ENCODE measurements at regions not wholly inside any gene's neighbourhood (a gene's known extent, or its start where the extent isn't known, plus 50 kb on each side); places are given as distances from the start of the nearest gene placed in this dataset.
A peak's percentile ranks its signal among the peaks of the same experiment; 100 is the strongest.

GRCh38 chr18:77457681-77458080 lies 208.0 kb downstream of the GALR1 start:
- no peaks in the 10 kb centered on the region for H3K27me3 ChIP-seq (replicated peaks; ENCODE audit: control insufficient read depth, insufficient read depth, low read length)
- H3K4me1 ChIP-seq (ENCODE audit: control insufficient read depth, insufficient read depth, low read length), result no peaks in the 10 kb centered on the region
- H3K9ac ChIP-seq (ENCODE audit: low read length), result no peak overlapping the region
- DNase-seq (ENCODE audit: low read depth), result no peak
- no peaks in the 10 kb centered on the region for H3K36me3 ChIP-seq (ENCODE audit: control insufficient read depth, insufficient read depth, low read length, severe bottlenecking)
- H3K4me3 ChIP-seq (ENCODE audit: low read length), result no peak overlapping the region
- H3K9me3 ChIP-seq (ENCODE audit: control insufficient read depth, low read length), result no peaks in the 10 kb centered on the region

- no peaks in the 10 kb centered on the region for H3K27me3 ChIP-seq (replicated peaks; ENCODE audit: control insufficient read depth, insufficient read depth, low read length)
- H3K9me3 ChIP-seq (ENCODE audit: control insufficient read depth, low read length), result no peaks in the 10 kb centered on the region
- H3K9ac ChIP-seq (ENCODE audit: low read length), result no peak overlapping the region
- no peaks in the 10 kb centered on the region for H3K36me3 ChIP-seq (ENCODE audit: control insufficient read depth, insufficient read depth, low read length, severe bottlenecking)
- peaks cover 8% of the 10 kb centered on the region for H3K4me1 ChIP-seq (ENCODE audit: control insufficient read depth, insufficient read depth, low read length)
- DNase-seq (ENCODE audit: low read depth), result no peak
- no peak overlapping the region for H3K4me3 ChIP-seq (ENCODE audit: low read length)
These were observed 211.5 kb downstream of the GALR1 start for GRCh38 chr18:77461062-77461688.

GRCh38 chr18:77464917-77465316 lies 215.3 kb downstream of the GALR1 start:
- H3K9me3 ChIP-seq (ENCODE audit: control insufficient read depth, low read length), result no peaks in the 10 kb centered on the region
- no peak overlapping the region for H3K9ac ChIP-seq (ENCODE audit: low read length)
- peaks cover 8% of the 10 kb centered on the region for H3K4me1 ChIP-seq (ENCODE audit: control insufficient read depth, insufficient read depth, low read length)
- DNase-seq (ENCODE audit: low read depth), result no peak
- no peak overlapping the region for H3K4me3 ChIP-seq (ENCODE audit: low read length)
- no peaks in the 10 kb centered on the region for H3K27me3 ChIP-seq (replicated peaks; ENCODE audit: control insufficient read depth, insufficient read depth, low read length)
- no peaks in the 10 kb centered on the region for H3K36me3 ChIP-seq (ENCODE audit: control insufficient read depth, insufficient read depth, low read length, severe bottlenecking)

- Histone ChIP-seq H3K9me3 (ENCODE audit: control insufficient read depth, low read length) (no peaks in the 10 kb centered on the region), H3K36me3 (ENCODE audit: control insufficient read depth, insufficient read depth, low read length, severe bottlenecking) (no peaks in the 10 kb centered on the region), H3K27me3 (replicated peaks; ENCODE audit: control insufficient read depth, insufficient read depth, low read length) (no peaks in the 10 kb centered on the region), H3K4me3 (ENCODE audit: low read length) (no peak overlapping the region), H3K4me1 (ENCODE audit: control insufficient read depth, insufficient read depth, low read length) (peaks cover 8% of the 10 kb centered on the region), H3K9ac (ENCODE audit: low read length) (no peak overlapping the region)
- DNase-seq (ENCODE audit: low read depth), result no peak
These were observed 217.2 kb downstream of the GALR1 start for GRCh38 chr18:77466890-77467289.

GRCh38 chr18:77469131-77469530 lies 219.5 kb downstream of the GALR1 start:
- no peak for DNase-seq (ENCODE audit: low read depth)
- no peak overlapping the region for H3K4me3 ChIP-seq (ENCODE audit: low read length)
- H3K9ac ChIP-seq (ENCODE audit: low read length), result no peak overlapping the region
- peaks cover 3% of the 10 kb centered on the region for H3K4me1 ChIP-seq (ENCODE audit: control insufficient read depth, insufficient read depth, low read length)
- no peaks in the 10 kb centered on the region for H3K36me3 ChIP-seq (ENCODE audit: control insufficient read depth, insufficient read depth, low read length, severe bottlenecking)
- no peaks in the 10 kb centered on the region for H3K27me3 ChIP-seq (replicated peaks; ENCODE audit: control insufficient read depth, insufficient read depth, low read length)
- no peaks in the 10 kb centered on the region for H3K9me3 ChIP-seq (ENCODE audit: control insufficient read depth, low read length)

GRCh38 chr18:77470569-77471413 lies 221.1 kb downstream of the GALR1 start:
- no peaks in the 10 kb centered on the region for H3K9me3 ChIP-seq (ENCODE audit: control insufficient read depth, low read length)
- no peak for DNase-seq (ENCODE audit: low read depth)
- no peak overlapping the region for H3K4me3 ChIP-seq (ENCODE audit: low read length)

GRCh38 chr18:77472509-77472908 lies 222.9 kb downstream of the GALR1 start:
- no peaks in the 10 kb centered on the region for H3K4me1 ChIP-seq (ENCODE audit: control insufficient read depth, insufficient read depth, low read length)
- no peaks in the 10 kb centered on the region for H3K36me3 ChIP-seq (ENCODE audit: control insufficient read depth, insufficient read depth, low read length, severe bottlenecking)
- no peak for DNase-seq (ENCODE audit: low read depth)
- H3K27me3 ChIP-seq (replicated peaks; ENCODE audit: control insufficient read depth, insufficient read depth, low read length), result no peaks in the 10 kb centered on the region
- H3K9me3 ChIP-seq (ENCODE audit: control insufficient read depth, low read length), result no peaks in the 10 kb centered on the region
- no peak overlapping the region for H3K4me3 ChIP-seq (ENCODE audit: low read length)
- H3K9ac ChIP-seq (ENCODE audit: low read length), result no peak overlapping the region

More at GRCh38 chr18:77470569-77471413, 221.1 kb downstream of the GALR1 start:
- no peaks in the 10 kb centered on the region for H3K36me3 ChIP-seq (ENCODE audit: control insufficient read depth, insufficient read depth, low read length, severe bottlenecking)
- no peaks in the 10 kb centered on the region for H3K4me1 ChIP-seq (ENCODE audit: control insufficient read depth, insufficient read depth, low read length)
- H3K27me3 ChIP-seq (replicated peaks; ENCODE audit: control insufficient read depth, insufficient read depth, low read length), result no peaks in the 10 kb centered on the region
- no peak overlapping the region for H3K9ac ChIP-seq (ENCODE audit: low read length)

- H3K27me3 ChIP-seq (replicated peaks; ENCODE audit: control insufficient read depth, insufficient read depth, low read length), result no peaks in the 10 kb centered on the region
- H3K4me3 ChIP-seq (ENCODE audit: low read length), result peak overlapping the region; percentile 29
- H3K9me3 ChIP-seq (ENCODE audit: control insufficient read depth, low read length), result no peaks in the 10 kb centered on the region
- DNase-seq (ENCODE audit: low read depth), result no peak
- no peaks in the 10 kb centered on the region for H3K36me3 ChIP-seq (ENCODE audit: control insufficient read depth, insufficient read depth, low read length, severe bottlenecking)
- peaks cover 7% of the 10 kb centered on the region for H3K4me1 ChIP-seq (ENCODE audit: control insufficient read depth, insufficient read depth, low read length)
- H3K9ac ChIP-seq (ENCODE audit: low read length), result no peak overlapping the region
These were observed 229.2 kb downstream of the GALR1 start for GRCh38 chr18:77478646-77479442.

- Histone ChIP-seq H3K9ac (ENCODE audit: low read length) (no peak overlapping the region), H3K4me3 (ENCODE audit: low read length) (no peak overlapping the region), H3K4me1 (ENCODE audit: control insufficient read depth, insufficient read depth, low read length) (peaks cover 7% of the 10 kb centered on the region), H3K36me3 (ENCODE audit: control insufficient read depth, insufficient read depth, low read length, severe bottlenecking) (no peaks in the 10 kb centered on the region), H3K27me3 (replicated peaks; ENCODE audit: control insufficient read depth, insufficient read depth, low read length) (peaks cover 3% of the 10 kb centered on the region), H3K9me3 (ENCODE audit: control insufficient read depth, low read length) (no peaks in the 10 kb centered on the region)
- DNase-seq (ENCODE audit: low read depth), result no peak
These were observed 231.9 kb downstream of the GALR1 start for GRCh38 chr18:77481541-77481940.

- no peaks in the 10 kb centered on the region for H3K36me3 ChIP-seq (ENCODE audit: control insufficient read depth, insufficient read depth, low read length, severe bottlenecking)
- H3K4me3 ChIP-seq (ENCODE audit: low read length), result no peak overlapping the region
- H3K9me3 ChIP-seq (ENCODE audit: control insufficient read depth, low read length), result no peaks in the 10 kb centered on the region
- no peak for DNase-seq (ENCODE audit: low read depth)
- H3K9ac ChIP-seq (ENCODE audit: low read length), result no peak overlapping the region
- peaks cover 3% of the 10 kb centered on the region for H3K27me3 ChIP-seq (replicated peaks; ENCODE audit: control insufficient read depth, insufficient read depth, low read length)
- peaks cover 7% of the 10 kb centered on the region for H3K4me1 ChIP-seq (ENCODE audit: control insufficient read depth, insufficient read depth, low read length)
These were observed 232.8 kb downstream of the GALR1 start for GRCh38 chr18:77482190-77483085.
